HG03066 (cell line): ENCODE measurements at regions not wholly inside any gene's neighbourhood (a gene's known extent, or its start where the extent isn't known, plus 50 kb on each side); places are given as distances from the start of the nearest gene placed in this dataset.

Experiments used
- ATAC-seq: cut with Tn5 transposase; IDR thresholded peaks from one replicate; pipeline ENCODE4 v1.9.1; 2021; ENCODE audit warnings: low read depth; ENCODE audit not compliant: unreplicated experiment

DNA sequence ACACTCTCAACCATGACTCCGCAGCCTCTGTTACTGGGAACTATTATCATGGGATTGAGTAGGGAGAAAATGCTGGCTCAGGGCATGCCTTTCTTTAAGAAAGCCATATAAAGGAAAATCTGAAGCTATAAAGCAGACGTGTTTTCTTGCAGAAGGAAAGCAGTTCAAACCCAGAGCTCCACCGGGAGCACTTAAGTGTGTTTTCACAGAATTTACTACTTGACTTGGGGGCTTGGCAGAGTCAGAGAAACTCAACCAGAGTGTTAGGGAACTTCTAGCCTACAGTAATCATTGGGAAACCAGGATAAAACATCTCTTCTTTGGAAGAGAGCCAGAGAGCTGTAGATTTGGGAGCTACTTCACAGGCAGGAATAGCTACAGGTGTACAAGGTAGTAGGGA lies 283.4 kb upstream of the ADRA1B start:
- ATAC-seq, result no peak

DNA sequence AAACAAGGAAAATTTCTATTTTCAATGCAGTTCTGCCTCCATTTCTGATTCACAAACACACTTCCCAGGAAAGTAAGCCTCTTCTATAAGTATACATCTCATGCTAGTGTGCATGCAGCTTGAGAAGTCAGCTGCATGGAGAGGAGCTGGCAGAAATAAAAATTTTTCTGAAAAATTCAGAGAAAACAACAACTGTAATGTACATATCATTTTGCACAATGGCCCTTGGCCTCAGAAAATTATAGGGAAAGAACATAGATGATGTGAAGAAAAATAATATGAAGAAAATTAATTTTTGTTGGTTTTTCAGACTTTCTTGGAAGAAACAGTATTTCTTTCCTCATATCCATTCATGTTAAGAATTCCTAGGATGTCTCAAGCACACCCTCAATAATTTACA lies 277.8 kb upstream of the ADRA1B start:
- ATAC-seq, result no peak

DNA sequence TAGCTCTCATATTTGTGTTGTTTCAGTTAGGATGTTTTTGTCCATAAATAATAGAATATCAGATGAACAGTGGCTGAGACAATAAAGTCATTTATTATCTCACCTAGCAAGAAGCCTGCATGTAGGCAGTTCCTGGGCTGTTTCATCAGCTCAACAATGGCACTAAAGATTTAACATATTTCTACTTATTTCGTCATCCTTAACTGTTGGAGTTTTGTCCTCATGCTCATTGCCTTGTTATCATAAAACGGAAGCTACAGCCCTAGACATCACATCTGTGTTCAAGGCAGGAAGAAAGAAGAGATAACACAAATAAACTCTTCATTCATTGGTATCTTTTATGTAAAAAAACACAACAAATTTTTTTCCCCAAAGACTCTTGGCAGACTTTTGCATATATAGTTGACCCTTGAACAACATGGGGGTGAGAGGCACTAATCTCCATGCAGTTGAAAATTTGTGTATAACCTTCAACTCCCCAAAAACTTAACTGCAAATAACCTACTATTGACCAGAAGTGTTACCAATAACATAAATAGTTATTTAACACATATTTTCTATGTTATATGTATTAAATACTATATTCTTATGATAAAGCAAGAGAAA lies 277.2 kb upstream of the ADRA1B start:
- ATAC-seq, result no peak

DNA sequence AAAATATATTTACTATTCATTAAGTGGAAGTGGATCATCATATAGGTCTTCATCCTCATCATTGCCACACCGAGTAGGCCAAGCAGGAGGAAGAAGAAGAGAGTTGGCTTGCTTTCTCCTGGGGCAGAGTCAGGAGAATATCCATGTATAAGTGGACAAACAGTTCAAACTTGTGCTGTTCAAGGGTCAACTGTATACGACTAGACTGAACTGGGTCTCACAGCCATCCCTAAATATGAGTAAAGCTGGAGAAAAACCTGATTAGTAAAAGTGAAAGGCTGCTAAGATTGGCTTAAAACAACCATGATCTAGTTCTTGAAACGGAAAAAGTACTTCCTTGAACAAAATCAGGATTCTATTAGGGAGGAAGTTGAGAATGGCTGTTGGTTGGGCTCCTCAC lies 276.7 kb upstream of the ADRA1B start:
- ATAC-seq, result no peak

DNA sequence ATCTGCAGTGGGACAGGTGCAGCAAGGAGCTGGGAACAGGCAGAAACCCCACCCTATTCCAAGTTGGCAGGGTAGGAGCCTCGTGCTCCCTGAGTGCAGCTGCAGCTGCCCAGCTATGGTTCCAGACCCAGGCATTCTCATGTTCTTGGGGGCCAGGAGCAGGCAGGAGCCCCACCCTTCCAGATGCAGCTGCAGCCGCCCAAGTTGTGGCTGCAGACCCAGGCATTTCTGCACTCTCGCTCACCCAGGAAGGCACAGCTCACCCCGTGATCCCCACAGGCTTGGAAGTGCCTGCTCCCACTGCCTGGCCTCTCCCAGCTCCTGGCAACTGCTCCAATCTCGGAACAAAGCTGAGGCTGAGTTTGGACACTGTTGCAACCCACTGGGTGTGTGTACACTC lies 275.8 kb upstream of the ADRA1B start:
- no peak for ATAC-seq

DNA sequence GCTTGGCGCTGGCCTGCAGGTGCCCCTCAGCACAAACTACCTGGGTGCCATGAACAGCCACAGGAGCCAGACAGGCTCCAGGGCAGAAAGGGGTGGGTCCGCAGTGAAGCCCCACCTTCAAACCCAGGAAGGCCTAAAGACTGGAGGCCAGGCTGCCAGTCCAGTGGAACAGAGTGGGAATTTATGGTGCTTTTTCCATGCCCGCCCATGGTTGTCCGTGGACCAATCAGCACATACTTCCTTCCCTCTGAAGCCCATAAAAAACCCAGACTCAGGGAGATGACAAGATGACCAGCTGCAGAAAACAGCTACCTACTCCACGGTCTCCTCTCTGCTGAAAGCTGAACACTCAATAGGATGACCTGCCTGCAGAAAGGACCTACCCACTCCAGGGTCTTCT lies 275.4 kb upstream of the ADRA1B start:
- no peak for ATAC-seq

DNA sequence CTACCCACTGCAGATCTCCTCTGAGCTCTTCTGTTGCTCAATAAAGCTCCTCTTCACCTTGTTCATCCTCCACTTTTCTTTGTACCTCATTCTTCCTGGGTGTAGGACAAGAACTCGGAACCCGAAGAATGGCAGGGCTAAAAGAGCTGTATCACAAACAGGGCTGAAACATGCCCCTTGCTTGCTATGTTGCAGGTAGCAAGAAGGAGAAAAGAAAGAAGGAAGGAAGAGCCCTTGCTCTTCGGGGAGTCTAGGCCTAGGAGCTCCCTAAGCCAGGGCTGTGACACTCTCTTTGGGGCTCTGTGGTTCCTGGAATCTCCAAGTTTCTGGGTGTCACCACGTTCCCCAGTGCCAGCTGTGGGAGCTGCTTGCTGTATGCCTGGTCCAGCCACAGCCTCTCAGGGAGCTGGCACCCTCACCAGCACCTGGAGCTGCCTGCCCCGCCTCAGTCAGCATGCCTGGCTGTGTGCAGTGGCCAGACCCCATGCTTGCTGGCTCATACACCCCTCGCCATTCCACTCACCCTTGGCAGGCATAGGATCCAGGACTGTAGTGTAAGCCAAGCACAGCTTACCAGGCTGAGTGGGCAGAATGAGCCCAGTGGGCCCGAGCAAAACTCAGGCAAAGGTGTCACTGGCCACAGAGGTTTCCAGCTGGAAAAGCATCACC lies 274.8 kb upstream of the ADRA1B start:
- no peak for ATAC-seq

DNA sequence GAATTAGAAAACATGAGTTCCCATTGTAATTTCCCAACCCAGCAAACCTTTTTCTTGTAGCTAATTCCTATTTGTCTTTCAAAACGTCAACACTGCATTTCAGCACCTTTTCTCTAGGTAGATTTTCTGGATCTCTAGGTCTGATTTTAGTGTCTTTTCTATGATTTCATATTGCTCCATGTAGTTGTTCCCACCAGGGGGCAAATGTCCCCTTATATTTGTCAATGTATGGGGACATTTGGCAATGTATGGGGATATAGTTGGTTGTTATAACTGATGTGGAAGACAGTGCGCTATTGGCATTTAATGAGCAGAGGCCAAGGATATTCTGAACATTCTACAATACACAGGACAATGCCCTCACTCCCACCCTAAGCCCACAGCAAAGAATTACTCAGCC lies 273.9 kb upstream of the ADRA1B start:
- ATAC-seq, result no peak

DNA sequence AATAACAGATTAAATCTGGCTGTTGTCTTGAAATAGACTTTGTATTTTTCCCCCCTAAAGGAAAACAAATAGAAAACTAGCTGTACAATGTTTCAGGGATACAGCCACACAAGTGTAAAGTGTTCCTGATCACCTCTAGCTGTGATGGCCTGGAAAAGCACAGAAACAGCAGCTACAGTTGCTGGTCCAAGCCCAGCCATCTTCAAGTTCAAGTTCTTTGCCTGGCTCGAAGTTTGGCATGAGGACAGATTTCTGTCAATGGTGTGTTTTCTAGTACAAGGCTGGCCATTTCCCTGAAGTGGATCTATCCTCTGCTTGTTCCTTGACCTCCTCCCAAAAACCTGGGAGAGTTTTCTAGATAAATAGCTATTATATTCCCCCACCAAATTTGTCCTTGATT lies 272.2 kb upstream of the ADRA1B start:
- no peak for ATAC-seq

DNA sequence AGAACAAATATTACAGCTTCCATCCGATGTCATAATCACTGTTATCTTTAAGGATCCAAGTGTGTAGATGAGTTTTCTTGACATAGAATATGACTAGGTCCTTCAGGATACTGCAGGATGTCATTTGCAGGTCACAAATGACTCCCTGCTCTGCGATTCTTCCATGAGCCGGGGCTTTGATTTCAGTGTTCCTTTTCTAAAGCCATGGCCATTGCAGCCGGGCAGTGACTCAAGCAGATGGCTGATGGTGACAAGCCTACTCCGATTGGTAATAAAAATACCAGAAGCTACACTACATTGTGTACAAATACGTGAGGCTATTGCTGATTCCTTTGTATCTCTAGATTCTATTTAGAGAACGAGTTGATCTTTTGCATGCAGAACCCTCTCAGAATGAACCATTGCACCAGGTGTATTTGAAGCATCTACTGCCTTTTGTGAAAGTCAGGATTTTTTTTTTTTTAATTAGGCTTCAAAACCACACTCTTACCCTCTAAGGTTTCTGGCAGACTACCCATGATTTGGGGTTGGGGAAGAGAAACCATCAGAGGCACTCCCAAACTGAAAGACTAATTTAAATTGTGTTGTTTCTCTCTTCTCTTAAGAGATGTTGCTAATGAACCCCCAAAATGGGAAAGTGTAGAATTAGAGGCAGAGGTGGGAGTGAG lies 271.0 kb upstream of the ADRA1B start:
- ATAC-seq, result no peak

DNA sequence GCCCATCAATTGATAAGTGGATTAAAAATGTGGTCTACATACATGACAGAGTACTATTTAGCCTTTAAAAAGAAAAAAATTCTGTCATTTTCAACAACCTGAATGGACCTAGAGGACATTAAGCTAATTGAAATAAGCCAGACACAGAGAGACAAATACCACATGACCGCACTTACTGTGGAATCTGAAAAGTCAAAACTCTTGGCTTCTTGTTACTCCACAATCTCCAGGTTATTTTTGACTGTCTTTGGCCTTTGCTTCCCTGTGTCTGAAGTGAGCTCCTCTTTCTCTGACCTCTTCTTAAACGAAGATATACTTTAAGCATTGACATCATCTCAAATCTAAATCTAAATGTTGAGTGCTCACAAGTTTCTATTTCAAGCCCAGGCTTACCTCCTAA lies 265.5 kb upstream of the ADRA1B start:
- ATAC-seq, result no peak

DNA sequence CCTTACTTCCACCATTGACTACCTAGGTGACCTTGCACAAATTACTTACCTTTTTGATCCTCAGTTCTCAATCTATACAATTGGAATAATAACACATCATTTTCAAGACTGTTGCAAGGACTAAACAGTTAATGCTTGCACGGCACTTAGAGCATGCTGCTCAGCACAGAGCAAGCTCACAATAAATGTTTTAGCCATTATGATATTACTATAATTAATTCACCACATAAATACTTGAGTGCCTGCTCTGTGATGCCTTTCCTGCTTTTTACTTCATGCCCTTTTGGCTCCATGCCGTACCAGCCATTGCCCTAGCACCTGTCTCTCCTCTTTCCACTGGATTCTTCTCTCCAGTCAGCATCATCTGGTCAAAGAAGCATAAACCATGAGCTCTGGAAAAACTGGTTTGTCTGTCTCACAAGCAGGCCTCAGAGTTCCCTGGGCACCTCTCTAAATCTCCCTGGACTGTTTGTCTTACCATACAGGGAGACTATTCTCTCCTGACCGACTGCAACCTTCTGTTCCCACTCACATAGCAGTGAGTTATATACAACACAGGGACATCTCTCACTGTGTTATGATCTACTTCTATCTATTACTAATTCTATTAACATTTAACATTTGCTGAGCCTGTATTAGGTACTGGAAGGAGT lies 260.4 kb upstream of the ADRA1B start:
- no peak for ATAC-seq

DNA sequence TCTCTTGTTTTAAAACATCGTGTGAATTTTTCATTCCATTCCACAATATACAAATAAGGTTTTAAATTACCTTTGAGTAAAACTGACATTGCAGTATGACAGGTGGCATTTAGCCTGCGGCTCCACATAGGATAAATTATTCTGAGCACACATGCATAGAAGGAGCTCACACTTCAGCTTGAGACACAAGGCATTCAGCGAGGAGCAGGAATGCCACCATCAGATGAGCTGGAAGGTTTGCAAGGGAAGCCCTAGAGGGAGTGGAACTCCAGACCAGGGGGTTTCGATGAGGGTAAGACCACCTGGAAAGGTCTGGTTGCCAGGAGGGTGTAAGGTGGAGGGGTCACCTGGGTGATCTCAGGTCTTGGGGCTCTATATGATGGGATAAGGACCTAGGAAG lies 259.0 kb upstream of the ADRA1B start:
- no peak for ATAC-seq

DNA sequence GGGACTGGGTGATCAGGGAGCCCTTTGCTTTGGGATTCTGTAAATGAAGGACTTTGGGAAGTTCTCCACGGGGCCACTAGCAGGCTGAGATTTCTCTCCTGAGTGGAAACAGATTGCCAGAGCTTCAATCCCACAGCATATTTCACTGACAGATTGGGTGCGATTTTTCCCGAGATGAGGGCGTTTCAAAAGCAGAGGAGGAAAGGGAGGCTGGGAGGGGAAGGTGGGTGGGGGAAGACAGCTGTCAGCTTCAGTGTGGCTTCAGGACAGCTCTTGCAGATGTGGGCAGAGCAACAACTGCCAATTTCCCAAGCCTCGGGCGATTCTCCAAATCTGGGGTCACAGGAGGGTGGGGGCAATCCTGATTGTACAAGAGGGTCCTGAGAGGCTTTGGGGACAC lies 258.5 kb upstream of the ADRA1B start:
- ATAC-seq, result no peak

DNA sequence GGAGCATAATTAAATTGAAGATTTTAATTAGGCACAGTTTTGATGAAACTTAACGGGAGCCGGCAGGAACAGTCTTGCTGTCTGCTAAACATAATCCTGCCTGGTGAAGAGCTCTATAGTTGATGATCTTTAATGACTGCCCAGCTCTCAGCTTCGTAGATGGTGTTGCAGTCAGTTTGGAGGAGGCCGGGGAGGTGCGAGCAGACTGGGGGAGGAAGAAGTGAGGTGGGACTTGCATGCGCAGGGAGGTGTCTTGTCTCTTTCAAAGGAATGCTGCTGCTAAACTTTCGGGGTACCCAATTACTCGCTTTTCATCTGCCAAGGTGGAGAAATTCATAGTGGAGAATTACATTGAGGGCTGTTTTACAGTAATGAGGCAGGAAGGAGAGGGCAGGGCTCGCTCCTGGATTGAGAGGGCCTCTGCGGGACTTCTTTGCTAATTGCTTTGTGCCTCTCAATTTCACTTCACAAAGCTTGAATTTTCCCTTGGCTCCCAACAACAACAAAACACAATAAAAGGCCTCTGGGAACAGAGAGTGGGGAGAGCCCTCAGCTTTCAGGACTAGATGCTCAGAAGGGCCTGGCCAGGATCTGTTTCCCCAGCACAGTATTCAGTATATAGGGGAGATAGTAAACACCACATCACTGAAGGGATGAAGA lies 257.9 kb upstream of the ADRA1B start:
- ATAC-seq, result no peak

DNA sequence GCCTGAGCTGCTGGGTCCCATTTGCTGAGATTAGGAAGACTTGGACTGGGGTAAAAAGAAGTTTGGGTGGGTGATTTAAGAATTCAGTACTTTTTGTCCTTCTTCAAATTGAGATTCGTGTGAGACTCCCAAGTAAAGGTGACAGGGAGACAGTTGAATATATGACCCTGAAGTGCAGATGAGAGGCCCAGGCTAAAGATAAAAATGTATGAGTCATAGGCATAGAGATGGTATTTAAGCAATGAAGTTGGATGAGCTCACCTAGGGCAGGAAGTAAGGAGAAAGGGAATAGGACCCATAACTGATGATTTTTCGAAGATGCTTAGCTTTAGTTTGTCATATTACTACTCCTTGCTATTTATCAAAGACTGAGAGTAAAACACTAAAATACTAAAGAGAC lies 255.9 kb upstream of the ADRA1B start:
- ATAC-seq, result no peak

DNA sequence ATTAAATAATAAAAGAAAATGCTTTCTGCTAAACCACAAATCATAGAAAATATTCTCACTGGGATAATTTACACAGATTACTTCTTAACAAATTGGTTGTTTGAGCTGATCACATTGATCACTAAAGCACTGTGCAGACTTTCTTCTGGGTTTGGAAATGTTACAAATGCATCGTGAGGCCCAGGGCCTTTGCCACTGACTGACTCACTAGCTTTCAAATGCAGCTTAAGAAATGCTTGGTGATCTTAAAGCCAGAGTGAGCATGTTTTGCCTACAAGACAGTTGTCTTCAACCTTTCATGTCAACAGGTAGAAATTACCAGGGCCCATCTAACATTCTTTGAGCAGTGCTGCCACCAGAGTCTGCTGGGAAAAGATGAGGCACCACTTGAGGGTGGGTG lies 252.3 kb upstream of the ADRA1B start:
- ATAC-seq, result no peak

DNA sequence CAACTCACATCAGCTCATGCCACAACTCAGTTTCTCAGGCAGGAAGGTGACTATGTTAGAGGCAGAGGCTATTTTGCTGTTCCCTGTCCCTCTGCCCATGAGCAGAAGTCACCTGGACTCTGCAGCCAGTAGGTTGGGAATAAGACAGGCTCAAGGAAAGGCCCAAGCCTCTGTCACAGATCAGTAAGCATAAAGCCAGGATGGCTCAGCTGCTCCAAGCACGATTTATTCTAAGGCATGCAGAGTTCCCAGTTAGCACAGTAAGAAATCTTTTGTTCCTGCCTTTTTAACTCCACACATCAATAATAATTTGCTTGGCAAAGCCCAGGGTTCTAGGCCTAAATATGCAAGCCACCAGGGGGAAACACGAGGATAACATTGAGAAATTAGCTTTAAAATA lies 249.0 kb upstream of the ADRA1B start:
- no peak for ATAC-seq

DNA sequence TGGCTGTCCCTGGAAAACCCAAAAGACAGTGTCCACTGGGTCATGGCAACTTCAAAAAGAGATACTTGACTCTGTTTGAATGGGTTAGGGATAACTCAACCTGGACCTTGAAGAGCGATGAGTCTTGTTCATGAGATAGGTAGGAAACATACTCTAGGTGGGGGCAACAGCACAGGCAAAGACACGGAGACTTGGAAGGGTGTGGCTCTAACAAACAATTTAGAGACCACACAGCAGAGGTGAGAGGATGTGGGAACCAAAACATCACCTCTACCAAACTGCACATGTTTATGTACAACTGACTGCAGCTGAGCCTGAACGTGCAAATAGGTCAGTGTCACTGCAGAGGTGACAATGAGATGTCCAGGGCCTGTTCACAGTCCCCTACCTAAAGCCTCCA lies 247.7 kb upstream of the ADRA1B start:
- no peak for ATAC-seq

DNA sequence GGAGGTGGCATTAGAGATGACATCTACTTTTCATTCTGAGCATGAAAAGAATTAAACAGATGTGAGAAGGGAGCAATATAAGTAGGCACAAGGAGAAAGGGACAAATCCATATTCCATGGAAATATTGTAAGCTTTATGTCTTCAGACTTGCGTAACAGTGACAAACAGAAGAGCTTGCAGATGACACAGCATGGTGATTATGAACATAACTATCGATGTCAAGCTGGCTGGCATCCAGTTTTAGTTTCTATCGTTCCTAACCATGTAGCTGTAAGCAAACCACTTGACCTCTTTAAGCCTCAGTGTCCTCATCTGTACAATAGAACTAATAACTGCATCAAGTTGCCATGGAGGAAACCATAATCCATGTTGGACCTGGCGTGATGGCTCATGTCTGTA lies 246.7 kb upstream of the ADRA1B start:
- no peak for ATAC-seq

DNA sequence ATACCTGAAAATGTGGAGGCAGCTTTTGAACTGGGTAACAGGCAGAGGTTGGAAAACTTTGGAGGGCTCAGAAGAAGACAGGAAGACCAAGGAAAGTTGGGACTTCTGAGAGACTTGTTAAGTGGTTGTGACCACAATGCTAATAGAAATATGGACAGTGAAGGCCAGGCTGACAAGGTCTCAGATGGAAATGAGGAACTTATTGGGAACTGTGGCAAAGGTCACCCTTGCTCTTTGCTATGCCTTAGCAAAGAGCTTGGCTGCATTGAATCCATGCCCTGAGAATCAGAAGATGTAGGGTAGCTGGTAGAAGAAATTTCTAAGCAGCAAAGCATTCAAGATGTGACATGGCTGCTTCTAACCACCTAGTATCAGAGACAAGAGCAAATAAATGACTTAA lies 244.4 kb upstream of the ADRA1B start:
- ATAC-seq, result no peak
